ENCODE measurements at regions not wholly inside any gene's neighbourhood (a gene's known extent, or its start where the extent isn't known, plus 50 kb on each side); places are given as distances from the start of the nearest gene placed in this dataset.

GRCh38 chr1:29782846-29783507 is 546.7 kb downstream of the PTPRU start:
- no peaks in the 10 kb centered on the region for H3K36me3 ChIP-seq (ENCODE audit: control insufficient read depth, low read depth, low read length)
- no peak overlapping the region for H3K9ac ChIP-seq (ENCODE audit: low read length)
- no peak overlapping the region for H3K4me3 ChIP-seq (ENCODE audit: low read length)
- H3K4me1 ChIP-seq (ENCODE audit: control insufficient read depth, low read depth, low read length): no peaks in the 10 kb centered on the region
- H3K27ac ChIP-seq (ENCODE audit: low read length): no peak overlapping the region
- H3K9me3 ChIP-seq (ENCODE audit: control insufficient read depth, low read depth, low read length): no peaks in the 10 kb centered on the region
- no peaks in the 10 kb centered on the region for H3K27me3 ChIP-seq (ENCODE audit: control insufficient read depth, insufficient read depth, low read length)

DNA sequence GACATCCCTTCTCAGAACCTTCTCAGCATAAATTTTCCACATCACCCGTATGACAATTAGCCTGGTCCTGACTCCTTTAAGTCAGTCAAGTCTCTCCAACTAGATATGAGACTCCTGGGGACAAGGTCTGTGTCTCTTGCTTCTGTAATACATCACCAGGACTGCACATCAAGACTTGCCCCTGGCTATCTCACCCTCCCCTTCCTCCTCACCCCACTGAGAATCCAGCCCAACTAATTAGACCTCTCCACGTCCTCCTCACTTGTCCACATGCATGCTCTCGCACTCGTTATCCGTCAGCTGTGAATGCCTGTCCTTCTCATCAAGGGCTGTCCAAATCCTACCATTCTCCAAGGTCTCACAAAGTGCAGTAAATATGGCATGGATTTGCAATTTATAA is 542.8 kb downstream of the PTPRU start:
- no peaks in the 10 kb centered on the region for H3K36me3 ChIP-seq (ENCODE audit: control insufficient read depth, low read depth, low read length)
- H3K9ac ChIP-seq (ENCODE audit: low read length): no peak overlapping the region
- H3K9me3 ChIP-seq (ENCODE audit: control insufficient read depth, low read depth, low read length): no peaks in the 10 kb centered on the region
- H3K4me1 ChIP-seq (ENCODE audit: control insufficient read depth, low read depth, low read length): no peaks in the 10 kb centered on the region
- no peak overlapping the region for H3K4me3 ChIP-seq (ENCODE audit: low read length)
- no peak overlapping the region for H3K27ac ChIP-seq (ENCODE audit: low read length)
- H3K27me3 ChIP-seq (ENCODE audit: control insufficient read depth, insufficient read depth, low read length): no peaks in the 10 kb centered on the region

DNA sequence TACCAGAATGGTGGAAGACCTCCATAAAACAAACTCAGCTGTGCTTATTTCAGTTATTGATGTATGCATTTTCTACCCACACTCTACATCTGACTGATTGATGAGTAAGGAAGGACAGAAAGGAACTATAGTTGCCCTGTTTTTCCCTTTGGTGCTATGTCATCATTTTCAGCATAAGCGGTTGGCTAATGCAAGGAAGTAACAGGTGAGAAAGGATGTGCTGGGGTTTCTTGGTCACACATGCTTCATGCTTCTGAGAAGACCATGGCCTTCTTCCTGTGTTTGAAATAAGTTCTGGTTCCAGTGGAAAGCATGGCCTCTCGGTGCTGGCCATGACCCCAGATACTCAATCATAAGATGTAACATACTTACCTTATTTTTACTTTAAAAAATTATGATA is 541.2 kb downstream of the PTPRU start:
- Histone ChIP-seq H3K4me3 (ENCODE audit: low read length) (no peak overlapping the region), H3K27ac (ENCODE audit: low read length) (no peak overlapping the region), H3K27me3 (ENCODE audit: control insufficient read depth, insufficient read depth, low read length) (no peaks in the 10 kb centered on the region), H3K36me3 (ENCODE audit: control insufficient read depth, low read depth, low read length) (no peaks in the 10 kb centered on the region), H3K9me3 (ENCODE audit: control insufficient read depth, low read depth, low read length) (no peaks in the 10 kb centered on the region), H3K9ac (ENCODE audit: low read length) (no peak overlapping the region), H3K4me1 (ENCODE audit: control insufficient read depth, low read depth, low read length) (no peaks in the 10 kb centered on the region)

GRCh38 chr1:29774355-29774754 is 538.0 kb downstream of the PTPRU start:
- H3K4me3 ChIP-seq (ENCODE audit: low read length): no peak overlapping the region
- H3K9ac ChIP-seq (ENCODE audit: low read length): no peak overlapping the region
- H3K27me3 ChIP-seq (ENCODE audit: control insufficient read depth, insufficient read depth, low read length): no peaks in the 10 kb centered on the region
- no peaks in the 10 kb centered on the region for H3K9me3 ChIP-seq (ENCODE audit: control insufficient read depth, low read depth, low read length)
- H3K36me3 ChIP-seq (ENCODE audit: control insufficient read depth, low read depth, low read length): no peaks in the 10 kb centered on the region
- no peak overlapping the region for H3K27ac ChIP-seq (ENCODE audit: low read length)
- no peaks in the 10 kb centered on the region for H3K4me1 ChIP-seq (ENCODE audit: control insufficient read depth, low read depth, low read length)

DNA sequence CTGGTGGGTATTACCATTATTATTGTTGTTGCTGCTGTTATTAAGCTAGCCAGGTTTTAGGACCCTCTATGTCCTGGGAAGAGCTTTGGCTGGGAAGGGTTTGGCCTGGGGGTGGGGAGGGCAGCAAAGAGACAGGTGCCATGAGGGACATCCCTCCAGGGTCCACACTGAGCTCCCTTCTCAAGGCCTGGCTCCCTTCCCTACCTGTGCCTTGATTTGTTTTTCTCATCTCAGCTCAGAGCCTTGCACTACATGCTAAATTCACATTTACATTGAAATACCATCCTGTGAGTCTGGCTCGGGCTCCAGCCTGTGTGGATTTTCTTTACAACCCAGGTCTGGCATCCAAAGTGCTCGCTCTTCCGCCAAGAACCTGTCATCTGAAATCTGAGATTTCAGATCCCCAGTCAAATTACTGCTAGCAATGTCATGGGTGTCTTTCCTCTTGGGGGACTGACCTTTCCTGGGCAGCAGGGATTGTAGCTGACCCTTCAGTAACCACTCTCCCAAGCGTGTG is 536.3 kb downstream of the PTPRU start:
- Histone ChIP-seq H3K9ac (ENCODE audit: low read length) (no peak overlapping the region), H3K27me3 (ENCODE audit: control insufficient read depth, insufficient read depth, low read length) (no peaks in the 10 kb centered on the region), H3K36me3 (ENCODE audit: control insufficient read depth, low read depth, low read length) (no peaks in the 10 kb centered on the region), H3K27ac (ENCODE audit: low read length) (no peak overlapping the region), H3K9me3 (ENCODE audit: control insufficient read depth, low read depth, low read length) (no peaks in the 10 kb centered on the region), H3K4me3 (ENCODE audit: low read length) (no peak overlapping the region), H3K4me1 (ENCODE audit: control insufficient read depth, low read depth, low read length) (no peaks in the 10 kb centered on the region)

DNA sequence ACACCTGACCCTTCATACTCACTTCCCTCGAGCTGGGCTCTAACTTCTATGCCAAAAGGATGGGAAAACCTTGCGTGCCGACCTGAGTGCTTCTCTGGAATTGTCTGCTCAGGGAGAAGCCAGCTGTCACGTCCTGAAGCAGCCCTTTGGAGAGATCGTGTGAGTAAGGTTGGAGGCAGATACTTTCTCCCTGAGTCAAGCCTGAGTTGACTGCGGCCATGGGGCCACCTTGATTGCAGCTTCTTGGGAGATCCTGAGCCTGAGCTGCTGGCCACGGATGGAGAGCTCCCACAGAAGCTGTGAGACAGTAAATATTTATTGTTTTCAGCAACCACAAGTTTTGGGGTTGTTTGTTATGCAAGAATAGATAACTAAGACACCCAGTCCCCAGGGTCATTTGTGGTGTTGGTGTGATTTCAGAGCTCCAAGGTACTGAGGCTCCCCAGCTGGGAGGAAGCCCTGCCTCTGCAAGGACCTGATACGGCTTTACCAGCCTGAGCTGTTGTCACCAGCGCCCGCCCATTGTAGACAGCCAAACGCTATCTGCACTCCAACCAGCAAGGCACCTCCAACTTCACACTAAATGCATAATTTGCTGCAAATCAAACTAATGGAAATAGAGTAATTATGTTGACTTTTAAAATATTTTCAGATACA is 531.6 kb downstream of the PTPRU start:
- H3K27me3 ChIP-seq (ENCODE audit: control insufficient read depth, insufficient read depth, low read length): no peaks in the 10 kb centered on the region
- H3K9ac ChIP-seq (ENCODE audit: low read length): no peak overlapping the region
- no peaks in the 10 kb centered on the region for H3K36me3 ChIP-seq (ENCODE audit: control insufficient read depth, low read depth, low read length)
- H3K27ac ChIP-seq (ENCODE audit: low read length): no peak overlapping the region
- H3K4me1 ChIP-seq (ENCODE audit: control insufficient read depth, low read depth, low read length): no peaks in the 10 kb centered on the region
- H3K9me3 ChIP-seq (ENCODE audit: control insufficient read depth, low read depth, low read length): no peaks in the 10 kb centered on the region
- no peak overlapping the region for H3K4me3 ChIP-seq (ENCODE audit: low read length)

GRCh38 chr1:29767088-29767685 is 530.9 kb downstream of the PTPRU start:
- Histone ChIP-seq H3K36me3 (ENCODE audit: control insufficient read depth, low read depth, low read length) (no peaks in the 10 kb centered on the region), H3K9ac (ENCODE audit: low read length) (no peak overlapping the region), H3K27ac (ENCODE audit: low read length) (no peak overlapping the region), H3K4me1 (ENCODE audit: control insufficient read depth, low read depth, low read length) (no peaks in the 10 kb centered on the region), H3K4me3 (ENCODE audit: low read length) (no peak overlapping the region), H3K9me3 (ENCODE audit: control insufficient read depth, low read depth, low read length) (no peaks in the 10 kb centered on the region), H3K27me3 (ENCODE audit: control insufficient read depth, insufficient read depth, low read length) (no peaks in the 10 kb centered on the region)

DNA sequence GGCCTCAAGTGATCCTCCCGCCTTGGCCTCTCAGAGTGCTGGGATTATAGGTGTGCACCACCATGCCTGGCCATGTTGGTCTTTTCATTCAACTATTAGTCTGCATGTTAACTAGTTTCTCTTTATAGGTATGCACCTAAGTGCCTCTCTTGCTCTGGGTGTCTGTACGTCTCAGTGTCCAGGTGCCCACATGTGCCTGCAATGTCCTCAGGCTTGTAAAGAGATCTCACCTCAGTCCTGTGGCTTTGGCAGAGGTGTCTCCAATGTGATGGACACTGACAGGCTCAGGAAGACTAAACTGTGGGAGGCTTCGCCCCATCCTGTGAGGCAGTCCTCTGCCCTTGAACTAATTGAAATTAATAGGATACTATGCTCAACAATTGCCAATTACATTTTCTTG is 526.3 kb downstream of the PTPRU start:
- Histone ChIP-seq H3K4me3 (ENCODE audit: low read length) (no peak overlapping the region), H3K27ac (ENCODE audit: low read length) (no peak overlapping the region), H3K27me3 (ENCODE audit: control insufficient read depth, insufficient read depth, low read length) (no peaks in the 10 kb centered on the region), H3K9me3 (ENCODE audit: control insufficient read depth, low read depth, low read length) (no peaks in the 10 kb centered on the region), H3K9ac (ENCODE audit: low read length) (no peak overlapping the region), H3K36me3 (ENCODE audit: control insufficient read depth, low read depth, low read length) (no peaks in the 10 kb centered on the region), H3K4me1 (ENCODE audit: control insufficient read depth, low read depth, low read length) (no peaks in the 10 kb centered on the region)

GRCh38 chr1:29761159-29761928 is 525.0 kb downstream of the PTPRU start:
- no peaks in the 10 kb centered on the region for H3K4me1 ChIP-seq (ENCODE audit: control insufficient read depth, low read depth, low read length)
- no peaks in the 10 kb centered on the region for H3K27me3 ChIP-seq (ENCODE audit: control insufficient read depth, insufficient read depth, low read length)
- H3K4me3 ChIP-seq (ENCODE audit: low read length): no peak overlapping the region

DNA sequence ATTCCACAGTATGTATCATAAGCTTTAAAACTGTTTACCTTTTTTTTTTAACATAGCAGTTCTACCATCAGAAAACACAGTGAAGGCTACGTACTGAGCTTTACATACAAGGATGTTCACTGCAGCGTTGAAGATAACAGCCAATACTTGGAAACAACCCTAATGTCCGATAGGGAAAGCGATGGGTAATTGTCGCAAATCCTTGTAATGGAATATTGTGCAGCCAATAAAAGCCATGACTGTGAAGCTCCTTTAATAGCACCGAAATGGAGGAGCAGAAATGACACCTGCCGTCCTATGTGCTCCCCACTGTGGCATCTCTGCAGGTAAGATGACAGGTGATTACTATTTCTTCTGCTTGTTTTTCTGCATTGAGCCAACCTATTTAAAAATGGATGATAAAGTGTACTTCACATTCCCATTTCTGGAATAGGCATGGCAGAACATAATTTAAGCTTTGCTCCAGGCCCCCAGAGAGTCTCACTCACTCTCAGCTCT is 523.8 kb downstream of the PTPRU start:
- Histone ChIP-seq H3K36me3 (ENCODE audit: control insufficient read depth, low read depth, low read length) (no peaks in the 10 kb centered on the region), H3K4me3 (ENCODE audit: low read length) (no peak overlapping the region), H3K27ac (ENCODE audit: low read length) (no peak overlapping the region), H3K4me1 (ENCODE audit: control insufficient read depth, low read depth, low read length) (no peaks in the 10 kb centered on the region), H3K27me3 (ENCODE audit: control insufficient read depth, insufficient read depth, low read length) (no peaks in the 10 kb centered on the region), H3K9ac (ENCODE audit: low read length) (no peak overlapping the region), H3K9me3 (ENCODE audit: control insufficient read depth, low read depth, low read length) (no peaks in the 10 kb centered on the region)

More at GRCh38 chr1:29761159-29761928, 525.0 kb downstream of the PTPRU start:
- Histone ChIP-seq H3K9me3 (ENCODE audit: control insufficient read depth, low read depth, low read length) (no peaks in the 10 kb centered on the region), H3K9ac (ENCODE audit: low read length) (no peak overlapping the region), H3K36me3 (ENCODE audit: control insufficient read depth, low read depth, low read length) (no peaks in the 10 kb centered on the region), H3K27ac (ENCODE audit: low read length) (no peak overlapping the region)

DNA sequence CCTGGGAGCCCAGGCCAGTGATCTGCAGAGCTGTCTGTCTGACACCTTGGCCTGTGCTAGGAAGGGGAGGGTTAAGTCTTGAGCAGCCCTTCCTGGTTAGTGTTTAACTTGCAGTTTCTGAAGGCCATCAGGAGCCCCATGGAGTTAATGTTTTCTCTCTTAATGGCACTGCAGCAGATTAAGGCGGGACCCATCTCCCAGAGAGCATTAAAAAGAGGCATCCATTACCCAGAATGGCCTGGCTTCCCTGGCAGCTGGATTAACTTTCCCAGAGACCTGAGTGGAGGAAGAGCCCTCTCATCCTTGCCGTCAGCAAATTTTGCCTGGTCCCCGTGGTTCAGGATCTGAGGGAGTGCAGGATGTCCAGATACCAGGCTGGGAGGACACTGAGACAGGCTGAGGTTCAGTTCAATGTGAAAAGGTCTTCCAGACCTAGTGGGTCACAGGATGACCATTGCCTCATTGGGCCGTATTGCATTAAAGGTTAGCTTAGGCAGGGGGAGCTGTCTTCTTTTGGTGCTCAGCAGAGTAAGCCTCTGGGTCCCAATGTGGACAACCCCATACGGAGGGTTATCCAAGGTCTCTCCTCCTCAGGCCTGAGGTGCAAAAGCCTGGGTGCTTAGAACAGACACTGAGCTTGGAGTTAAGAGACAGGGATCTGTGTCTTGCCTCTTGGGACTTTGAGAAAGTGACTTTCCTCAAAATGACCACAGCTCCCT is 522.6 kb downstream of the PTPRU start:
- H3K27ac ChIP-seq (ENCODE audit: low read length): no peak overlapping the region
- no peaks in the 10 kb centered on the region for H3K4me1 ChIP-seq (ENCODE audit: control insufficient read depth, low read depth, low read length)

More for the DNA sequence above, 522.6 kb downstream of the PTPRU start:
- H3K27me3 ChIP-seq (ENCODE audit: control insufficient read depth, insufficient read depth, low read length): no peaks in the 10 kb centered on the region
- no peaks in the 10 kb centered on the region for H3K9me3 ChIP-seq (ENCODE audit: control insufficient read depth, low read depth, low read length)
- H3K4me3 ChIP-seq (ENCODE audit: low read length): no peak overlapping the region
- H3K36me3 ChIP-seq (ENCODE audit: control insufficient read depth, low read depth, low read length): no peaks in the 10 kb centered on the region
- no peak overlapping the region for H3K9ac ChIP-seq (ENCODE audit: low read length)

All from iPS-18a (cell line).